ENCODE measurements at regions not wholly inside any gene's neighbourhood (a gene's known extent, or its start where the extent isn't known, plus 50 kb on each side); places are given as distances from the start of the nearest gene placed in this dataset.

- no peak for DNase-seq
- 80 to 97% (median 95%) methylated on average over 5 of the region's 5 CpGs for WGBS, 3 donors
- Histone ChIP-seq H3K4me1 (ENCODE audit: insufficient read depth) (peaks cover 7% of the 10 kb centered on the region), H3K27me3 (no peaks in the 10 kb centered on the region), H3K9me3 (no peaks in the 10 kb centered on the region), H3K27ac (no peak overlapping the region), H3K4me3 (no peak overlapping the region), H3K36me3 (no peaks in the 10 kb centered on the region)
- intact Hi-C loops (cut with DNase I), result no loop called here
- TF ChIP-seq EP300 (IDR thresholded peaks at IDR 0.05) (no peak), CTCF (IDR thresholded peaks at IDR 0.05) (no peak), POLR2A (IDR thresholded peaks at IDR 0.05) (no peak)
These were observed 69.4 kb upstream of the SMIM36 start for GRCh38 chr17:55580596-55581133.

DNA sequence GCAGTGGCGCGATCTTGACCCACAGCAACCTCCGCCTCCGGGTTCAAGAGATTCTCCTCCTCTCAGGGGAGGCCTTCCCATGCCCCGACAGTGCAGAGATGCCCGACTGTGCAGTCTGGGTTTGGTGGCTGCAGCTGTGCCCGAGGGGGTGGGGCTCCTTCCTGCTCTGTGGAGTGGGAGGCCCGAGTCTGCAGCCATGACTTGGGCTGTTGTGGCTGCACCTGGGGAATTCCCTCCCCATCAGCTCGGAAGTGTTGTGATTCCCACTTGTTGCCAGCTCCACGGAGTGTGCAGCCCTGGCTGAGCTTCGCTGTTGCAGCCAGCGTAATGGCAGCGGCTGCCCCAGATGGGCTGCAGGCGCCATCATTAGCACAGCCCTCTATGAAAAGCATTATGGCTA is 66.4 kb upstream of the SMIM36 start:
- no peaks in the 10 kb centered on the region for H3K9me3 ChIP-seq
- 28 to 47% (median 28%) methylated on average over 14 of the region's 14 CpGs for WGBS, 3 donors
- H3K4me1 ChIP-seq (ENCODE audit: insufficient read depth), result peaks cover 7% of the 10 kb centered on the region
- DNase-seq, result peak in 4 of 5 donors; percentile 53 to 64 (median 56)
- intact Hi-C loops (cut with DNase I), result no loop called here
- H3K4me3 ChIP-seq, result peak overlapping the region; percentile 25
- H3K27ac ChIP-seq, result peak overlapping the region; percentile 9 to 93
- no peaks in the 10 kb centered on the region for H3K27me3 ChIP-seq
- TF ChIP-seq POLR2A (IDR thresholded peaks at IDR 0.05) (no peak), EP300 (IDR thresholded peaks at IDR 0.05) (no peak), CTCF (IDR thresholded peaks at IDR 0.05) (no peak)
- H3K36me3 ChIP-seq, result no peaks in the 10 kb centered on the region

DNA sequence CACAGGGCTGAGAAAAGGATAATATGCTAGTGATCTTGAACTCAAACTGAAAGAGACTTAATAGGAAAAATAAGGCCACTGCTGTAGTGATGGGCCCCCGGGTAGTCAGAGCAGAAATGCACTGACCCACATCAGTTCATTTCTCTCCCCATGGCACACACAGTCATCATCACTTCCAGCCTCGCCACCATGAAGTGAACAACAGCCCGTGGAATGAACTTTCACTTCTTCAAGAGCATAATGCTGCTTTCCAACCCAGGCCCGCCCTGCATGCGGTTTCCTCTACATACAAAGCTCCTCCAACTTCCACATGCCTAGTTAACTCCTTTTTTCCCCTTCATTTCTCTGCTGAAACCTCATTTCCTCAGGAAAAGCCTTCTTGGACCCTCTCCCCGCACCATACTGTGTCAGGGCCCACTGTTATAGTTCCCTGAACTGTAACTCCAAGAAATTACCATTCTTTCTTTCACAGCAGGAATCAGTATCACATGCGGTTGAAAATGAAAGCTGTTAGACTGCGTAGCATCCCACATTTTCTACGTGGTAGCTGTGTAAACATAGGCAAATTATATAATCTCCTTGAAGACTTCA is 65.8 kb upstream of the SMIM36 start:
- peak; percentile 44 to 56 (median 55) for DNase-seq
- peak overlapping the region; percentile 25 for H3K4me3 ChIP-seq

GRCh38 chr17:55576237-55576995 is 65.2 kb upstream of the SMIM36 start:
- Histone ChIP-seq H3K9me3 (no peaks in the 10 kb centered on the region), H3K27me3 (no peaks in the 10 kb centered on the region), H3K27ac (peak overlapping the region; percentile 9 to 93), H3K4me3 (no peak overlapping the region), H3K36me3 (no peaks in the 10 kb centered on the region), H3K4me1 (ENCODE audit: insufficient read depth) (peaks cover 7% of the 10 kb centered on the region)
- DNase-seq, result peak in 4 of 5 donors; percentile 42 to 61 (median 50)
- 25 to 28% (median 26%) methylated on average over 8 of the region's 8 CpGs for WGBS, 3 donors
- intact Hi-C loops (cut with DNase I), result no loop called here
- no peak for TF ChIP-seq POLR2A (IDR thresholded peaks at IDR 0.05)
- TF ChIP-seq CTCF (IDR thresholded peaks at IDR 0.05), result no peak
- no peak for TF ChIP-seq EP300 (IDR thresholded peaks at IDR 0.05)

More for the DNA sequence above, 65.8 kb upstream of the SMIM36 start:
- TF ChIP-seq POLR2A (IDR thresholded peaks at IDR 0.05) (no peak), CTCF (IDR thresholded peaks at IDR 0.05) (peak in 1 of 3 donors; percentile 6)
- Histone ChIP-seq H3K4me1 (ENCODE audit: insufficient read depth) (peaks cover 7% of the 10 kb centered on the region), H3K27ac (peak overlapping the region; percentile 9 to 93), H3K36me3 (no peaks in the 10 kb centered on the region), H3K9me3 (no peaks in the 10 kb centered on the region), H3K27me3 (no peaks in the 10 kb centered on the region)
- 1 to 8% (median 4%) methylated on average over 9 of the region's 9 CpGs for WGBS, 3 donors
- intact Hi-C loops (cut with DNase I), result no loop called here
